HG02759 (cell line): ENCODE measurements at regions not wholly inside any gene's neighbourhood (a gene's known extent, or its start where the extent isn't known, plus 50 kb on each side); places are given as distances from the start of the nearest gene placed in this dataset.
"Not testable (repeated sequence)": the region's sequence is repeated elsewhere in the genome, so short reads cannot be mapped to it uniquely, and the experiment has no call there.

Experiments
- ATAC-seq: cut with Tn5 transposase; IDR thresholded peaks from one replicate; pipeline ENCODE4 v1.9.1; 2021; ENCODE audit warnings: mild to moderate bottlenecking, moderate library complexity; ENCODE audit not compliant: unreplicated experiment

DNA sequence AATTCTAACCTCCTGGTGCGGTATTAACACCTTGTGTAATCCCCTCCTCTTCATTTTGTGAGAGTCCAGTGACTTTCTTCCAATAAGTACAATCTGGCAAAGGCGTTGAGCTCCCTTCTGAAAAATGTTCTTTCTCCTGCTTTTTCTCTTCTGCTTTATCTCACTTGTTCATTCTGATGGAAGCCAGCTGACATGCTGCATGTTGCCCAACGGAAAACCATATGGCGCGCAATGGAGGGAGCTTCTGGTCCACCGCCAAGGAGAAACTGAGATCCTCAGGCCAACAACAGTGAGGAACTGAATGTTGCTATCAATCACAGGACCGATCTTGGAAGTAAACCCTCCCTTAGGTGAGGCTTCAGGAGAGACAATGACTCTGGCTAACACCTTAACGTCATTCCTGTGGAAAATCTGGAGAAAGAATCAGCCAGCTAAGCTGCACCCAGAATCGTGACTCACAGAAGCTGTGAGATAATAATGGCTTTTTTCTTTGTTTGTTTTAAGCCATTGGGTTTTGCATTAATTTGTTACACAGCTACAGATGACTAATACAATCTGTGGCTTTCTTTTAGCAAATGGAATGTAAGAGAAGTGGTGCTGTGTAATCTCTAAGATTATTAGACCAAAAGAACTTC, 1323.9 kb upstream of the DDX18 start:
- ATAC-seq, result no peak

- no peak for ATAC-seq
Measured at GRCh38 chr2:116491292-116491691, 1323.2 kb upstream of the DDX18 start.

DNA sequence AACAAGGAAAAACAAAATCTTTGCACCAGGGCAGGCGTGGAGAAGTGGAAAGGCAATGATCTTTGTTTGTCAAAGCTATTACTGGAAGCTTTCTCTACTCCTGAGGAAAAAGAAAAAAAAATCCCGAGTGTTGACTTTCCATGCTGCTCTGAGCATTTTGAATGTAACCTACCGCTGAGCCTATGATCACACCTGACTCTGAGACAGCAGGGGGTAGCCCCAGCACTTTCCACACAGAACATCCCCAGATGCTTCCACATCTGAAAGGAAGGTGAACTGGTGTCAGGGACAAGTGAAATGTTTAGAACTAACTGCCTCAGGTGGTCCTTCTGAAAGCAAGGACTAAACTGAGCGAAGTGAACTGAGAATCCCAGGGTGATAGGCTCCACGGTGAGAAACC, 1315.1 kb upstream of the DDX18 start:
- ATAC-seq, result no peak

DNA sequence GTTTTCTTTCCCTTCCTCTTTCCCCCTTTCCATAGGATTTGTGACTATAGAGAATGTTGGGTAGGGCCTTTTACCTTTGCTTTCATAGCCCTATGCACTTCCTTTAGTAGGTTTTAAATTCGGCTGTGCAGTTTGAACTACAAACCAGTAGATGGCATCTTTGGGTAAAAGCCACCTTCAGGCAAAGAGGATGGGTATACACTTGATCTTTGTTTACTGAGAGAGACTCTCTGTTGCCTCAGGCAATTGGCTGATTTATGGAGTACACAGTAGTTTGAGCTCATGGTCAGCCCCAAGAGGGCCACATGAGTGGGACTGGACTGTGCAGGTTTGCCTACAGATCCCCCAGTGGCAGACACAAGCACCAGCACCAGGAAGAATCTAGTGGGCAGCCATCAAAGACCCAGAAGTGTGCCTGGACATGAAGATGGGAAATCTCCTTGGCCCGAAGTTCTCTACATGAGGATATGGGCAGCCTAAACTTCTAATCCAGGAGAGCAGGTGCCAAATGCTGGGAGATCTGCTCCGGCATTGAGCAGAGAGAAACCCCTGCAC, 1304.3 kb upstream of the DDX18 start:
- peak; percentile 70 for ATAC-seq

GRCh38 chr2:116511426-116511825, 1303.1 kb upstream of the DDX18 start:
- ATAC-seq, result no peak

DNA sequence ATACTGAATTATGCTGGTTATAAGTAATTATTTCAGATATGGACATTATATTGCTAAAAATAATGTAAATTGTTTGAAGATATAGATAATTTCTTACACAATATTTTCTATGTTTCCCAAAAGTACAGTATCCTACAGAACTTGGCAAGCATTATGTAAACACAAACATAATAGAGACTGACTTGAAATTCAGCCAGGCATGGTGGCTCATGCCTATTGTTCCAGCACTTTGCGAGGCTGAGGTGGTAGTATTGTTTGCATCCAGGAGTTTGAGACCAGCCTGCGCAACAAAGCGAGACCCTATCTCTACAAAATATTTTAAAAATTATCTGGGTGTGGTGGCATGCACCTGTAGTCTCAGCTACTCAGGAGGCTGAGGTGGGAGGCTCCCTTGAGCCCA, 1300.5 kb upstream of the DDX18 start:
- ATAC-seq, result no peak

DNA sequence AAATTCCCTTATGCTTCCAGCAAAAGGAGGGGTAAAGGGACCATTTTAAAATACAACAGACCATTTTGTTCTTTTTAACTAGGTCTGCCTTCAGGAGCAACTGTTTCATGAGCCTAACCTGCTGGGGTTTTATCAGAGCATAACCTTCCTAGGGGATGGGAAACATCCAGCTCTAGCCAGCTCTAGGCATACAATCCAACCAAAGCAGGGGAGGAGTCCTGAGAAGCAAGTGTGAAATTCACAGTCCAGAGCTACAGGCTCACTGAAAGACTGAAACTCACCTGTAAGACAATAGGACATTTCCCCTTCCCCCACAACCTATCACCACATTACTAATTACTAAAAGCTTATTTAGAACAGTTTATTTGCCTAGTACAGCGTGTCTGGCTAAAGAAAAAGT, 1296.6 kb upstream of the DDX18 start:
- ATAC-seq, result no peak

- ATAC-seq, result no peak
Measured at GRCh38 chr2:116537811-116538210, 1276.7 kb upstream of the DDX18 start.

DNA sequence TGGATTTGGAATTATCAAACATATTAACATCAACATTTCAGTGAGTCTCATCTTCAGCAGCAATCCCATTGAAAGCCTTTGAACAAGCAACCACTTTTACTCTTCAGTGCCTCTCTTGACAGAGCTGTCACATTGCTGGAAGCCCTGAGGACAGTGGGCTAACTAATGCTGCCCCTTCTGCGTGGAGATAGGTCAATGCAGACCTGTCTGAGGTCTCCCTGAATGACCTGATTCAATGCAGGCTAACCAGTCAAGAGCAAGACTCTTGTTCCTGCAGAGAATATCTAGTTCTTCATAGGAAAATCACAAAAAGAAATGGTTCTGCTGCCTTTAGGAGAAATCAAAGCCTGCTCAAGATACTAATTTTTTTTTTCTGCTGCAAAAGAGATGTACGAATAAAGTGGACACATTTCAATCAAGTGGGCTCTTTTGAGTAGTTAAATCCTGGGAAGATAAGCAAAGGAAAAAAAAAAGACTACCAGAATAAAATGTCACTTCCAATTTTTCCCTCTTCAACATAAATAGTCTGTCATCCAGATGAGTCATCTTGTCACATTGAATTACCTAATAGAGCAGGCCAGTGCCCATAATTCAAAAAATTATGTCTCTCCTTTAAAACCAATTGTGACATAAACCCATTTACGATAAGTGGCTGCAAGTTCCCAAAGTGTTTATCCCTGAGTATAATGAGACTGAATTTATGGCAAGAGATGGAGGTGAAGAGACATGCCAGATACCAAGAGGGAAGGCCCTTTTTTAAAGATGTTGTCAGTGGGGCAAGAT, 1269.0 kb upstream of the DDX18 start:
- ATAC-seq, result no peak

DNA sequence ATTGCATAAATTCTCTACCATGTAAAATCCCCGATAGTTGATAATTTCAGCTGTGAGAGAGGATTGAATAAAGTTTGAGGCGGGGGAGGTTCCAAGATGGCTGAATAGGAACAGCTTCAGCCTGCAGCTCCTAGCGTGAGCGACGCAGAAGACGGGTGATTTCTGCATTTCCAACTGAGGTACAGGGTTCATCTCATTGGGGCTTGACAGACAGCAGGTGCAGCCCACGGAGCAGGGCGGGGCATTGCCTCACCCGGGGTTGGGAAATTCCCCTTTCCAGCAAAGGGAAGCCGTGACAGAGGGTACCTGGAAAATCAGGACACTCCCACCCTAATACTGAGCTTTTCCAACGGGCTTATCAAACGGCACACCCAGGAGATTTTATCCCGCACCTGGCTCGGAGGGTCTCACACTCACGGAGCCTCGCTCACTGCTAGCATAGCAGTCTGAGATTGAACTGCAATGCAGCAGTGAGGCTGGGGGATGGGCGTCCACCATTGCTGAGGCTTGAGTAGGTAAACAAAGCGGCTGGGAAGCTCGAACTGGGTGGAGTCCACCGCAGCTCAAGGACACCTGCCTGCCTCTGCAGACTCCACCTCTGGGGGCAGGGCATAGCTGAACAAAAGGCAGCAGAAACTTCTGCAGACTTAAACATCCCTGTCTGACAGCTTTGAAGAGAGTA, 1261.6 kb upstream of the DDX18 start:
- not testable (repeated sequence) for ATAC-seq

- ATAC-seq, result no peak
Measured at GRCh38 chr2:116580209-116580608, 1234.3 kb upstream of the DDX18 start.

DNA sequence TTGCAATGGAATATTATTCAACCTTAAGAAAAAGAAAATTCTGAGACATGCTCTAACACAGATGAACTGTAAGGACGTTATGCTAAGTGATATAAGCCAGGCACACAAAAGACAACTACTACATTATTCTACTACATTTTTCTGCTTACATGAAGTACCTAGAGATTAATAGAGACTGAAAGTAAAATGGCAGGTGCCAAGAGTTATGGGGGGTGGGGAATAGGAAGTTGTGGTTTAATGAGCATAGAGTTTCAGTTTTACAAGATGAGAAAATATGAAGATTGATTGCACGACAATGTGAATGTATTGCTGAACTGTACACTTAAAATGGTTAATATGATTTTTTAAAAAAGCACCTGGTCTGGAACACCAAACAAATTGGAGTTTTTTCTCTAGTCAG, 1231.6 kb upstream of the DDX18 start:
- no peak for ATAC-seq

DNA sequence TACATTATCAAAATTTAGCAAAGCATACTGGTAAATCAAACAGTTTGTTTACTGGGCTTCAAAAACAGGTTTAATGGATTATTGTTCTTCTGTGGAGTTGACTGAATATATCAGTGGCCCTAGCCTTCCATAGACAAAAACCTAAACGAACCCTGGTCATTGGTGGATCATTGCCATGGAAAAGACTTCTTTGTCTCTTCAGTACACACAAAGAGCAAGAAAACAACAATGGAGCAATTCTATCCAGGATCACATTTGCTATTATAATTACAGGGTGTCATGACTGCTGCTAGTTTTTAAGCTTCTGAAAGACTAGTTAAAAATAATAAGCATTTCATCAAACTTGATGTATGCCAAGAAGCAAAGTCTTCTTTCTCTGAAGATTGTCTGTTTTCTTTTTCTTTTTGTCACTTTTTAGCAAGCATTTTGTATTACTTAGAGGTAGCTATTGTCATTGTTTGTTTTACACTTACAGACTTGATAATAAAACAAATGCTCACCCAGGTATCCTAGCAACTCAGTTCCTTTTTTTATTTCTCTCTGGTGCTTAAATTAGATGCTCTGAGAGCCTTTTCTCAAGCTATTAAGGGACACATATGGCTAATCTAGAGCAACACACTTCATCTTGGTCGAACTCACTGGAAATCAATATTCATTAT, 1228.7 kb upstream of the DDX18 start:
- ATAC-seq, result no peak

- no peak for ATAC-seq
Measured at GRCh38 chr2:116586328-116586689, 1228.2 kb upstream of the DDX18 start.
